Chondrocyte (in vitro differentiated cells): ENCODE measurements at regions not wholly inside any gene's neighbourhood (a gene's known extent, or its start where the extent isn't known, plus 50 kb on each side); places are given as distances from the start of the nearest gene placed in this dataset.

ENCODE experiments used
- DNase-seq: peaks from one replicate; pipeline ENCODE4 v3.0.0; 2021; ENCODE audit warnings: mixed read lengths, low spot score
- H3K27ac Mint-ChIP-seq: one replicate; pipeline ENCODE4 v1.8.0; 2021; ENCODE audit warnings: mild to moderate bottlenecking, moderate library complexity, mixed read lengths; ENCODE audit not compliant: unreplicated experiment
- H3K27me3 Mint-ChIP-seq: 2 replicates; pipeline ENCODE4 v1.8.0; 2021; ENCODE audit warnings: low read depth, mixed read lengths
- H3K36me3 Mint-ChIP-seq: 2 replicates; pipeline ENCODE4 v1.8.0; 2021; ENCODE audit warnings: low read depth, mixed read lengths
- H3K4me1 Mint-ChIP-seq: 2 replicates; pipeline ENCODE4 v1.8.0; 2021; ENCODE audit warnings: low read depth, mild to moderate bottlenecking, mixed read lengths
- H3K4me3 Mint-ChIP-seq: one replicate; pipeline ENCODE4 v1.8.0; 2021; ENCODE audit warnings: mild to moderate bottlenecking, moderate library complexity, mixed read lengths; ENCODE audit not compliant: unreplicated experiment
- H3K9me3 Mint-ChIP-seq: 2 replicates; pipeline ENCODE4 v1.8.0; 2021; ENCODE audit warnings: low read depth, mixed read lengths
- TF ChIP-seq, protein P1 (sequence below): fragments of 200-600 bp; sonication (generic); IDR thresholded peaks from 2 replicates; pipeline ENCODE4 v1.5.0; 2021; ENCODE audit warnings: antibody characterized with exemption, mild to moderate bottlenecking, moderate library complexity

DNA sequence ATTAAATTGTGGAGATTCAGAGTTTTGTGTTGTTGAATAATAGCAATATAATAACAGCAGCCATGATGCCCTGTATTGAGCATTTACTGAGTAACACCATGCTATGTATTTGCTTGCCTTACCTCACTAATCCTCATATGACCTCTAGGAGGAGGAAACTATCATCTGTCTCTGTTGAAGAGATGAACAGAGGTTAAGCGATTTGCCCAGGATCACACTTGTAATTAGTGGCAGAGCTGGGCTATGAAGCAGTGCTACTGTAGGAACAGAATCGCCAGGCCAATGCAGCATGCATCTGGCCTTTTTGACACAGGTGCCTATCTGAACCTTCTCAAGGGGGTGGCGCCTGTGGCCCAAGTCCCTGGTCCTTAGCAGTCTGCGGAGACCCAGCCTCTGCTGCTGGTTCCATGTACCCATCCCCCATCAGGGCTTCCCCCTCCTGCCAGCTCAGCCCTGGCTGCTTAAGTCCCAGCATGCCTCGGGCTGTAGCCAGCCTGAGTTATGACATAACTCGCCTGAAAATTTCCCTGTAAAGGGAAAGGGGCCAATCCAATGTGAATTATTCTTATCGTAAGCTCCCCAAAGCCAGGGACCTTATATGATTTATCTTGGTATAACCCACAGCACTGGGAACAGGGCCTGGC, 50.4 kb upstream of the HS3ST2 start:
- H3K4me3 Mint-ChIP-seq, result no peak overlapping the region
- H3K36me3 Mint-ChIP-seq, result no peaks in the 10 kb centered on the region
- no peak overlapping the region for H3K27ac Mint-ChIP-seq
- H3K9me3 Mint-ChIP-seq, result no peaks in the 10 kb centered on the region
- TF ChIP-seq, protein P1, sequence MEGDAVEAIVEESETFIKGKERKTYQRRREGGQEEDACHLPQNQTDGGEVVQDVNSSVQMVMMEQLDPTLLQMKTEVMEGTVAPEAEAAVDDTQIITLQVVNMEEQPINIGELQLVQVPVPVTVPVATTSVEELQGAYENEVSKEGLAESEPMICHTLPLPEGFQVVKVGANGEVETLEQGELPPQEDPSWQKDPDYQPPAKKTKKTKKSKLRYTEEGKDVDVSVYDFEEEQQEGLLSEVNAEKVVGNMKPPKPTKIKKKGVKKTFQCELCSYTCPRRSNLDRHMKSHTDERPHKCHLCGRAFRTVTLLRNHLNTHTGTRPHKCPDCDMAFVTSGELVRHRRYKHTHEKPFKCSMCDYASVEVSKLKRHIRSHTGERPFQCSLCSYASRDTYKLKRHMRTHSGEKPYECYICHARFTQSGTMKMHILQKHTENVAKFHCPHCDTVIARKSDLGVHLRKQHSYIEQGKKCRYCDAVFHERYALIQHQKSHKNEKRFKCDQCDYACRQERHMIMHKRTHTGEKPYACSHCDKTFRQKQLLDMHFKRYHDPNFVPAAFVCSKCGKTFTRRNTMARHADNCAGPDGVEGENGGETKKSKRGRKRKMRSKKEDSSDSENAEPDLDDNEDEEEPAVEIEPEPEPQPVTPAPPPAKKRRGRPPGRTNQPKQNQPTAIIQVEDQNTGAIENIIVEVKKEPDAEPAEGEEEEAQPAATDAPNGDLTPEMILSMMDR, result no peak
- no peaks in the 10 kb centered on the region for H3K4me1 Mint-ChIP-seq
- no peak for DNase-seq
- no peaks in the 10 kb centered on the region for H3K27me3 Mint-ChIP-seq
